ENCODE measurements at regions not wholly inside any gene's neighbourhood (a gene's known extent, or its start where the extent isn't known, plus 50 kb on each side); places are given as distances from the start of the nearest gene placed in this dataset.

DNA sequence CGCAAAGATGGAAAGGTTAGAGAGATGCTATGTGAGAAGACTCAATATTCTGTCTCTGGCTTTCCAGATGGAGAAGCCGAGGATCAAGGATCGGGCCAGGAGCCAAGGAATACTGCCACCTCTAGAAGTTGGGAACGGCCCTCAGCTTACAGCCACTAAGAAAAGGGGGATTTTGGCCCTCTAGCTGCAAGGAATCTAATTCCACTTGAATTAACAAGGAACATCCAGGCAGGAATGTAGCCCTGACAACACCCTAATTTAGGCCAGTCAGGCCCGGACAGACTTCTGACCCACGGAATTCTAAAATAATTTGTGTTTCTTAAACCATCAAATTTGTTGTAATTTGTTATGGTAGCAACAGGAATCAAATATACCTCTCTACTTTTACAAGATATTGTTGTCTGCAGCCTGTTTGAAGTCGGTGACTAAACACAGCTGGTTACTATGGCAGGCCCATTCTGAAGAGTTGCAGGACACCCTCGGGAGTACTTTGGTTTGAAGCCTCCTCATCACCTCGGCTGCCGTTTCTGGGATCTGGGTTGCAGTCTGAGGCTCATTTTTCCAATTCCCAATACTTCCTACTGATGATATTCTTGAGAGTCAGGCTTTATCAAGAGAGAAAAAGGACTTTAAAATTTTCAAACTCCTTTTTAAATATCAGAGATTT lies 1131.2 kb downstream of the TSN start:
- ChIA-PET CTCF (ENCODE audit: low intra/inter-chr PET ratio) (no interaction called here), POLR2A (no interaction called here)
- FAIRE-seq (no peak), DNase-seq (ENCODE audit: extremely low read depth in 1 of 4, low spot score in 3 of 4) (no peak), ATAC-seq (no peak)
- Histone ChIP-seq H3K27me3 (ENCODE audit: control insufficient read depth in 2 of 2, insufficient read depth in 2 of 2, low read length in 2 of 2) (no peaks in the 10 kb centered on the region), H2AFZ (ENCODE audit: low read depth, low read length) (no peak overlapping the region), H3K9ac (ENCODE audit: insufficient read depth in 1 of 2, low read depth in 2 of 2, low read length in 2 of 2) (no peak overlapping the region), H3K36me3 (ENCODE audit: control insufficient read depth, insufficient read depth, low read length) (no peaks in the 10 kb centered on the region), H4K20me1 (replicated peaks; ENCODE audit: control insufficient read depth, insufficient read depth, low read length) (no peaks in the 10 kb centered on the region), H3K9me3 (replicated peaks; ENCODE audit: control insufficient read depth, insufficient read depth, low read depth, low read length) (no peaks in the 10 kb centered on the region; the same call in 1 of the 2 replicates), H3K4me2 (ENCODE audit: insufficient read depth, low read length) (no peak overlapping the region), H3K4me3 (no peak overlapping the region), H3K79me2 (ENCODE audit: control insufficient read depth, insufficient read depth, low read length) (no peaks in the 10 kb centered on the region), H3K4me1 (replicated peaks in 1 of 2; ENCODE audit: control insufficient read depth in 2 of 2, insufficient read depth in 2 of 2, low read length in 2 of 2) (no peaks in the 10 kb centered on the region), H3K27ac (ENCODE audit: extremely low read depth, low read depth, low read length) (no peak overlapping the region), H3K9me1 (ENCODE audit: control insufficient read depth, insufficient read depth, low read length) (no peaks in the 10 kb centered on the region)
- TF ChIP-seq ZNF239 (CRISPR knock-in tag; IDR thresholded peaks at IDR 0.05), result no peak
- TF ChIP-seq THRAP3 (IDR thresholded peaks at IDR 0.05; ENCODE audit: borderline replicate concordance), result no peak
- TF ChIP-seq ZNF384 (IDR thresholded peaks at IDR 0.05; ENCODE audit: low read depth, low read length), result no peak
- TF ChIP-seq ZSCAN32 (CRISPR knock-in tag; IDR thresholded peaks at IDR 0.05), result no peak
- TF ChIP-seq RBM15 (IDR thresholded peaks at IDR 0.05; ENCODE audit: insufficient read depth, low read length), result no peak
- no peak for TF ChIP-seq PHB (CRISPR knock-in tag; IDR thresholded peaks at IDR 0.05)
- TF ChIP-seq ZNF133 (CRISPR knock-in tag; IDR thresholded peaks at IDR 0.05), result no peak
- TF ChIP-seq SMARCA4 (IDR thresholded peaks at IDR 0.05), result no peak
- TF ChIP-seq, protein P1, sequence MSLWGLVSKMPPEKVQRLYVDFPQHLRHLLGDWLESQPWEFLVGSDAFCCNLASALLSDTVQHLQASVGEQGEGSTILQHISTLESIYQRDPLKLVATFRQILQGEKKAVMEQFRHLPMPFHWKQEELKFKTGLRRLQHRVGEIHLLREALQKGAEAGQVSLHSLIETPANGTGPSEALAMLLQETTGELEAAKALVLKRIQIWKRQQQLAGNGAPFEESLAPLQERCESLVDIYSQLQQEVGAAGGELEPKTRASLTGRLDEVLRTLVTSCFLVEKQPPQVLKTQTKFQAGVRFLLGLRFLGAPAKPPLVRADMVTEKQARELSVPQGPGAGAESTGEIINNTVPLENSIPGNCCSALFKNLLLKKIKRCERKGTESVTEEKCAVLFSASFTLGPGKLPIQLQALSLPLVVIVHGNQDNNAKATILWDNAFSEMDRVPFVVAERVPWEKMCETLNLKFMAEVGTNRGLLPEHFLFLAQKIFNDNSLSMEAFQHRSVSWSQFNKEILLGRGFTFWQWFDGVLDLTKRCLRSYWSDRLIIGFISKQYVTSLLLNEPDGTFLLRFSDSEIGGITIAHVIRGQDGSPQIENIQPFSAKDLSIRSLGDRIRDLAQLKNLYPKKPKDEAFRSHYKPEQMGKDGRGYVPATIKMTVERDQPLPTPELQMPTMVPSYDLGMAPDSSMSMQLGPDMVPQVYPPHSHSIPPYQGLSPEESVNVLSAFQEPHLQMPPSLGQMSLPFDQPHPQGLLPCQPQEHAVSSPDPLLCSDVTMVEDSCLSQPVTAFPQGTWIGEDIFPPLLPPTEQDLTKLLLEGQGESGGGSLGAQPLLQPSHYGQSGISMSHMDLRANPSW (CRISPR knock-in tag; IDR thresholded peaks at IDR 0.05), result no peak
- TF ChIP-seq TFAM (CRISPR knock-in tag; conservative IDR thresholded peaks at IDR 0.05), result no peak
- no peak for TF ChIP-seq HNRNPUL1 (IDR thresholded peaks at IDR 0.05; ENCODE audit: low read length)
- TF ChIP-seq ZNF212 (CRISPR knock-in tag; IDR thresholded peaks at IDR 0.05), result no peak
- no peak for TF ChIP-seq SMARCE1 (IDR thresholded peaks at IDR 0.05)
- TF ChIP-seq ZNF785 (CRISPR knock-in tag; IDR thresholded peaks at IDR 0.05), result no peak
- TF ChIP-seq PKNOX1 (IDR thresholded peaks at IDR 0.05), result no peak
- TF ChIP-seq NR4A1 (CRISPR knock-in tag; IDR thresholded peaks at IDR 0.05), result no peak
- no peak for TF ChIP-seq NR4A1 (tag; IDR thresholded peaks at IDR 0.05)
- no peak for TF ChIP-seq TCF7L2 (IDR thresholded peaks at IDR 0.05; ENCODE audit: low read depth, low read length)
- in situ Hi-C loops (cut with MboI) (no loop called here), intact Hi-C loops (cut with micrococcal nuclease) (no loop called here)
- no TSS peak for BruUV-seq (replicated peaks)
- WGBS (ENCODE audit: insufficient coverage, low coverage, missing lambda C conversion rate), result 2% methylated on average over 10 of the region's 10 CpGs
